AG09319 (cell line): ENCODE measurements at regions not wholly inside any gene's neighbourhood (a gene's known extent, or its start where the extent isn't known, plus 50 kb on each side); places are given as distances from the start of the nearest gene placed in this dataset.

ENCODE experiments used
- DNase-seq: peaks from one replicate; pipeline ENCODE4 v3.0.0-alpha.2; 2010; ENCODE audit warnings: low read depth; ENCODE audit errors: extremely low read depth
- CTCF ChIP-seq: IDR thresholded peaks from 2 replicates; pipeline ENCODE4 v1.5.1; 2011; ENCODE audit warnings: low read depth, mild to moderate bottlenecking, inconsistent platforms, low read length, moderate library complexity

- DNase-seq = no peak
- no peak for TF ChIP-seq CTCF
These were observed 219.0 kb upstream of the ZMIZ1 start for GRCh38 chr10:78849731-78850130.

DNA sequence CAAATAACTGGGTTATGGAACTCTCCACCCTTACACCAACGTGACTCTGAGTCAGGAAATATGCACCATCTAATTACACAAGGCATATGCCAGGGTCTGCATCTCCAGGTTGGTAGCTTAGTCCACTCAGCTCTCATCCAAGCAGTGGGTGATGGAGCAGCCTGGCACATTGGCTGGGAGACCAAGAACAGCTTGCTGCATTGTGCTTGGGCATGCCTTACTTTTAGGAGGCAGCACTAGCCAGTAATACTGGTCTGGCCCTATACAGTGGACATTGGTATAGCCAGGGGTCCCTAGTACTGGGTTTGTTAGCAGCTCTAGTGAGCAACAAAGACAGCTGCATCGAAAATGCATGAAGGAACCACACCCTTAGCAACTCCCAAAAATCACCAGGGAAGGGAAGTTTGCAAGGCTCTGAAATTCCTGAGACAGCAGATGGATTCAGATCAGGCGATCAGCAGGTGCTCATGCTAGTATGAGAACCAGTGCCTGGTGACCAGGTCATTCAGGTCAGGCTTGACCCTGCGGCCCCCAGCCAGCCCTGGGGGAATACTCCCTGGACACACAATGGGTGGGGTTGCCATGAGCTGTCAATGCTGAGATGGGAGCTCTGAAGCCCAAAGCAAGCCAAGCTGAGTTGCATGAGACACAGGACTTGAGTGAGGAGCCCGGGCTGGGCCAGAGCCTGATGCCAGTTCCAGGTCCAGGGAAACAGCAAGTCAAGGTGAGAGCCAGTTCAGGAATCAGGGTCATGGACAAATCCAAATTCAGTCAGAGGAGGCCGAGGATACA, 217.9 kb upstream of the ZMIZ1 start:
- no peak for TF ChIP-seq CTCF
- DNase-seq = no peak

GRCh38 chr10:78851647-78852046, 217.1 kb upstream of the ZMIZ1 start:
- TF ChIP-seq CTCF = no peak
- peak; percentile 36 for DNase-seq

GRCh38 chr10:78852466-78853240, 216.1 kb upstream of the ZMIZ1 start:
- no peak for DNase-seq
- no peak; the same call in 1 of the 2 replicates for TF ChIP-seq CTCF

DNA sequence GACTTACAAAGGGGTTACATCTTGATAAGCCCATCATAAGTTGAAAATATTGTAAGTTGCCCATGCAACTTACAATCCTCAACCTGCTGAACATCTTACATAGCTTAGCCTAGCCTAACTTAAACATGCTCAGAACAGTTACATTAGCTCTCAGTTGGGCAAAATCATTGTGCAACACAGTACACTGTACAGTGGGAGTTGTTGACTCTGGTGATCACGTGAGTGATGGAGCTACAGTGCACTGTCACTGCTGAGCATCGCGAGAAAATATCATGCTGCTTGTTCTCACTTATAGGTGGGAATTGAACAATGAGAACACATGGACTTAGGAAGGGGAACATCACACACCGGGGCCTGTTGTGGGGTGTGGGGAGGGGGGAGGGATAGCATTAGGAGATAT, 214.9 kb upstream of the ZMIZ1 start:
- no peak for TF ChIP-seq CTCF

DNA sequence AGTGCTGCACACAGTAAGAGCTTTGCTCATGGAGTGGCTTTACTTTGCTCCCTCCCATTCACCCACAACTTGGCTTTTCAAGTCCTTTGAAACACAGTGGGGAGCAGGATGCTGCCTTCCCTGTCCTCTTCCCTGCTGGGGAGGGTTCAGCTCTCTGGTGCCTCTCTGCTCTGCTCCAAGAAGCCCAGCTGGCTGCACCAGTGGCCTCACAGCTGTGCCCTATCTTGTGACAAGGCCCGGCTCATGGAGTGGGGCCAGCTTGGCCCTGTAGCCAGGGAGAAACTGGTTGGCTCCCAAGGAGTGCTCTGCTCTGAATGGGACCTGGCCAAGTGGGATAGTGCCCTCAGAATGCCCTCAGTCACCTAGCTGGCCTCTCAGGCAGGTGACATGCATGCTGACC, 212.3 kb upstream of the ZMIZ1 start:
- no peak for TF ChIP-seq CTCF
- DNase-seq = no peak

More for the DNA sequence above, 214.9 kb upstream of the ZMIZ1 start:
- DNase-seq = no peak

- TF ChIP-seq CTCF = no peak
- DNase-seq = no peak
These were observed 211.6 kb upstream of the ZMIZ1 start for GRCh38 chr10:78857193-78857592.
